Activated gamma-delta T cell (primary cell): ENCODE measurements at regions not wholly inside any gene's neighbourhood (a gene's known extent, or its start where the extent isn't known, plus 50 kb on each side); places are given as distances from the start of the nearest gene placed in this dataset.
"Not testable (repeated sequence)": the region's sequence is repeated elsewhere in the genome, so short reads cannot be mapped to it uniquely, and the experiment has no call there.

ENCODE experiments used
- DNase-seq: peaks from one replicate; lab custom pipeline; 2025; lab: John Stamatoyannopoulos, UW

GRCh38 chr10:108346066-108346465 lies 1181.6 kb upstream of the SORCS1 start:
- DNase-seq: no peak

DNA sequence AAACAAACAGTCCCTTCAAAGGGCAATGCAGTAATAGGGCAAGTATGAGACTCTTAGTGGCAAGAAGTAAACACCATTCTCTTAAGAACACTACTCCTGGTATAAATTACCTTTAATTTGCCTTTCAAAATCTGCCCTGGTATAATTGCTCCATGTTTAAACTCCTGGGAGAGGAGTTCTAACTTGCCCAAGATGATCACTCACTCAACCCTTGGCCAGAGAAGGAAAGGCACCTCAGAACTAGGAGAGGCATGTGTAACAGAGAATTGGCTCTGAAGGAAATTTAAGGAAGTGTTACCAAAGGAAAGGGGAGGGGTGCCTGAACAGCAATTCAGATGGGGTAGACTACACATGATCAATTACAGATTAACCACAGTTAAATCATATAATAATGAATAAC lies 1173.6 kb upstream of the SORCS1 start:
- no peak for DNase-seq

DNA sequence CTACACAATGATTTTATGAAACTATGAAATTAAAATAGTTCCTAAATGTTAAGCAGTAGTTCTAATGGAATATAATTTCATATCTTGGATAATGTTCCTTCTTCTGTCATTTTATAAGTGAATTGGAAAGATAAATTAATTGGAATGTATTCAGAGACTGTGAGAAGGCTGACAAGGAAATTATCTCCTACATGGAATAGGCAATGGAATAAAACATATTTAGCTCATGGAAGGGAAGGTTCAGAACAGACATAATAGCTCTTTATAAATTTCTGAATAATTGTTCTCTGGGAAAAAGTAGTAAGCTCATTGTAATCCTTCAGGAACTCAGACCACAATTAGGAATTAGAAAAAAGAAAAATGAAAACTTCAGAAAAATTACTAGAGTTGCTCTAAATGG lies 1172.3 kb upstream of the SORCS1 start:
- DNase-seq: no peak

DNA sequence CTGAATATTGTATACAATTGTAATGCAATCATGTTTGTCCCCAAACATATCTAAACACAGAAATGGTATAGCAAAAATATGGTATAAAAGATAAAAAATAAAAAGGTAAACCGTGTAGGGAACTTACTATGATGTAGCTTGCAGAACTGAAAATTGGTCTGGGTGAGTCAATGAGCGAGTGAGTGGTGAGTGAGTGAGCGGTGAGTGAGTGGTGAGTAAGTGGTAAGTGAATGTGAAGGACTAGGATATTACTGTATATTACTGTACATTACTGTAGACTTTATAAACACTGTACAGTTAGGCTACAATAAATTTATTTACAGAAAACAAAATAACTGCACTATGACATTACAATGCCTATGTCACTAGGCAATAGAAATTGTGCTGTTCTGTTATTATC lies 1163.2 kb upstream of the SORCS1 start:
- no peak for DNase-seq

DNA sequence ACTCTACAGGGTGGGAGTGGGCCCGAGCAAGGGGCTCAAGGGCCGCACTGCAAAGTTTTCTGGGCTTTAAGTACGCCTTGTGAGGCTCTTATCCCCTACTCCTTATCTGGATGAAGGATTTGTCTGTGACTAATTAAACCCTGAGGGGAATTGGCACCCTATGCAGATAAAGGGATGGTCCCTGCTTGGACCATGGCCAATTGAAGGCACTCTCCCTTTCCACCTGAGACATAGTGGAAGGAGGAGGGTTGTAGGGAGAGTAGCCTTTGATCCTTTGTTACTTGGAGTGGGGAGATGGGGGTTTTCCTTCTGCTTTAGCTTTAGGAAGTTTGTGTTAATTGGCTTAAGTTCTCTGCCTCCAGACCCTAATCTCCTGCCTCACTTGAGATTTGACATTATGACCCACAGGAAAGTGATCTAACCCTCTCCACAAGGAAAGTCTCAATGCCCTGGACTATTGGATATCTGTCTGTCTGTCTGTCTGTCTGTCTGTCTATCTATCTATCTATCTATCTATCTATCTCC lies 1158.8 kb upstream of the SORCS1 start:
- DNase-seq: no peak

GRCh38 chr10:108319434-108320222 lies 1155.1 kb upstream of the SORCS1 start:
- no peak for DNase-seq

GRCh38 chr10:108315636-108316035 lies 1151.1 kb upstream of the SORCS1 start:
- DNase-seq: not testable (repeated sequence)

DNA sequence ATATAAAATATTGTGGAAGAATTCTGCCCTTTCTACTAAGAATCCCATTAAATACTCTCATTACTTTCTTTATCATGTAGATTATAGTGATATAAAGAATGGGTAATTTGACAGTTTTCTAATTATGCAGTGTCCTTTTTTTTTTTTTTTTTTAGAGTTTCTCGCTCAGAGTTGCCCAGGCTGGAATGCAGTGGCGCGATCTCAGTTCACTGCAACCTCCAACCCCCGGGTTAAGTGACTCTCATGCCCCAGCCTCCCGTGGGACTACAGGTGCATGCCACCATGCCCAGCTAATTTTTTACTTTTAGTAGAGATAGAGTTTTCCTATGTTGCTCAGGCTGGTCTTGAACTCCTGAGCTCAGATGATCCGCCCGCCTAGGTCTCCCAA lies 1143.4 kb upstream of the SORCS1 start:
- DNase-seq: no peak

GRCh38 chr10:108307250-108307924 lies 1142.9 kb upstream of the SORCS1 start:
- no peak for DNase-seq

- no peak for DNase-seq
Measured at GRCh38 chr10:108303149-108303548, 1138.6 kb upstream of the SORCS1 start.

GRCh38 chr10:108301002-108301401 lies 1136.5 kb upstream of the SORCS1 start:
- no peak for DNase-seq

- DNase-seq: no peak
Measured at GRCh38 chr10:108290823-108291222, 1126.3 kb upstream of the SORCS1 start.

GRCh38 chr10:108275895-108276685 lies 1111.6 kb upstream of the SORCS1 start:
- no peak for DNase-seq

GRCh38 chr10:108260383-108260906 lies 1095.9 kb upstream of the SORCS1 start:
- DNase-seq: no peak

DNA sequence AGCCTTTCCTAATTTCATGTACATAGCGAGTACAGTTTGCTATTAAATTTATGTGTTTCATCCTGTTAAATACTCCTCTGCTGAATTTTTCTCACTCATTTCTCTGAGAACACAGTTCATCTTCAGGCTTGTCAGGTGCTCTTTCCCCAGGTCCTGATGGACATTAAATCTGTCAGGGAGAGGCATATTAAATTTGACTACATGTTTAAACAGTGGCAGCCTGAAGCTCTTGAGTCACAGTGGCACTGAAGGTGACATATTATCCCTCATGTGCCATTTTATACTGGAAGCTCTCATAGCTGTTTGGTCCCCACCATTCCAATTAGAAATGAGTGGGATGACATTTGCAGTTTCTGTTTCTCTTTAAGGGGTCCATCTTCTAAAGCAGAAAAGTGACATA lies 1089.6 kb upstream of the SORCS1 start:
- DNase-seq: no peak

DNA sequence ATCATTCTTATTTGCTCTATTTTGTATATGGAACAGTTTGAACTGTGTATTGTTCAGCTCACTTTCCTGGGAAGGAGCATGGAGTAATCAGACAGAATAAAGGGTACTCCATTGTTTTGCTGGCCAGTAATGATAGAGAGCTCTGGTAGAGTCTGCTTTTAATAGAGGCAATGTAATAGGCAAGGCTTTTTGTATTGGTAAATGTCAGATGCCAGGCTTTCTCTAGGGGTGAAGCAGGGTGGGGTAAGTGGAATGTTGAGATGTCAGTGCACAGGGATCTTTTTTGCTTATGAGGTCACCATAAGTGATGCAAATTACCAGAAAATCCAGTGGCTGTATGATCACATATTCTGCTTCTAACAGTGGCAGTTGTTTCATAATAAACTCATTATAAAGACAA lies 1088.3 kb upstream of the SORCS1 start:
- no peak for DNase-seq

DNA sequence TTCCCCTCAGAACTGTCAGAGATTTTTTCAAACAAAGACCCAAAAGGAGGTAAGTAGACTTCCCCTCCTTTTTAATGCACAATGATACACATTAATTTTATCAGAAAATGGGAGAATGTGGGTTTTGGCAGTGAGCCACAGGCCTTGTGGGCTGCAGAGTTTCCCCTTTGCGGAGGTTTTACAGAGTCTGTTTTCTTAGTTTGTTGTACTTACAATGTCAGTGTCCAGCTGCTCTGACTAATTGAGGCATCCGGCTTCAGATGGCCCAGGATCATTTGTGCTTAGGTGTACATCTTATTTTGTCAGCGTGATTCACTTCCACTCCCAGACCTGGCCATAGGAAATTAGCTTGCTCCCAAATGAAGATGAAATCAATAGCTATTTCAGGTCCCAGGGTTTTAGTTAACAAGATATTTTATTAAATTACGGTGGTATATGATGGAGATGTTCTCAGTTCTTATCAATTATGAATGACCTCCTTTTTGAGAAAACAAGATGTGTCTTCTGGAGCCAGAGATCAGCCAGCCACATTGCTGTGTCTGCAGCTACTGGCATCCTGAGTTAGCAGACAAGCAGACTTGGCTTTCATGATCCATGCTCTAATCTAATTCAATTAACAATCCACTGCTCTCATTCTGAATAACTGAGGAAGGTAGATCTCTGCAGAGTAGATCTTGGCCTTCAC lies 1086.6 kb upstream of the SORCS1 start:
- no peak for DNase-seq

GRCh38 chr10:108249940-108250339 lies 1085.4 kb upstream of the SORCS1 start:
- DNase-seq: no peak

DNA sequence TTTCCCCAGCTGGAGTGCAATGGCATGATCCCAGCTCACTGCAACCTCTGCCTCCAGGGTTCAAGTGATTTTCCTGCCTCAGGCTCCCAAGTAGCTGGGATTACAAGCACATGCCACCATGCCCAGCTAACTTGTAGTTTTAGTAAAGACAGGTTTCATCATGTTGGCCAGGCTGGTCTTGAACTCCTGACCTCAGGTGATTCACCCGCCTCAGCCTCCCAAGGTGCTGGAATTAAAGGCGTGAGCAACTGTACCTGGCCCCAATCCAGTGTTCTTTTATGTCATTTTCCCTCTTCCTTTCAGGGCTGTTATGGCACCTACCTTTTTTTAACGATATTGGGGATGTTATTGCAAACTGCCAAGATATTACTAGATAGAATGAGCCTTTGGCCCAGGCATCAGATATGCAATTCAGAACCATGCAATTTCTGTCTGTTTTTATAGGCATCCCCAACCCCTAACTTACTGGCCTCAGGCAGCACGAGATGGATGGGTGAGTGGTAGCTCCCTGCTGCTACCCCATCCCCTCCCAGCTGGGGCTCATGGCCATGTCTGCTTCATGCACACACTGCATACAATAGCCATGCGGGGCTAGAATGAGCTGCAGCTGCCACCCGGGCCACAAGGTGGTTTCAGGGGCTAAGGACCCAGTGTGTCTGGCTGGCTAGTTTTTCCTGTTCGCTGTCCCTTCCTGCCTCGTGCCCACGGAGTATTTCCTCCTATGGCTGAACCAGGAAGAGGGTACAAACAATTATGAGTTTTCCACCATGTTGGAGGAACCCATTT lies 1080.1 kb upstream of the SORCS1 start:
- no peak for DNase-seq

- DNase-seq: no peak
Measured at GRCh38 chr10:108241166-108241565, 1076.7 kb upstream of the SORCS1 start.

DNA sequence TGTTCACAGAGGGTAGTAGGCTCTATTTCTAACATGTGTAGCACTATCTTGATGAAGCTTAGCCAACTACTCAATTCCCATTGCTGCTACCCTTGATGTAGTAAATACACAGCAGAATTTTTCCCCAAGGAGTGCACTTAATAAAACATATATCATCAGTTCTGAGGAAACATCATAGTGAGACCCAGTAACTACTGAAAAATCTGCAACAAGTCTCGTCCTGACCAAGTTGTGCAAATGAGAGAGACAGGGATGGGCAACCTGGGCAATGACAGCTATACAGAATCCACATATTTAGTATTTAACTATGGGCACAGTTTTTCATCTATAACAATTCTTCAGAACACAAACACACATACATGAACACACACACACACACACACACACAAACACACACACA lies 1073.8 kb upstream of the SORCS1 start:
- DNase-seq: no peak
